Astrocyte (in vitro differentiated cells and primary cell): ENCODE measurements at regions not wholly inside any gene's neighbourhood (a gene's known extent, or its start where the extent isn't known, plus 50 kb on each side); places are given as distances from the start of the nearest gene placed in this dataset.

Experiments
- CTCF ChIP-seq: IDR thresholded peaks from 2 replicates; pipeline ENCODE4 v1.5.1; 2011; ENCODE audit warnings: low read depth, mild to moderate bottlenecking, inconsistent platforms, low read length, moderate library complexity; ENCODE audit not compliant: insufficient read depth
- EZH2 ChIP-seq: IDR thresholded peaks from 2 replicates; pipeline ENCODE4 v1.6.1; 2012; ENCODE audit warnings: mild to moderate bottlenecking, low read length, inconsistent platforms; ENCODE audit not compliant: insufficient read depth

DNA sequence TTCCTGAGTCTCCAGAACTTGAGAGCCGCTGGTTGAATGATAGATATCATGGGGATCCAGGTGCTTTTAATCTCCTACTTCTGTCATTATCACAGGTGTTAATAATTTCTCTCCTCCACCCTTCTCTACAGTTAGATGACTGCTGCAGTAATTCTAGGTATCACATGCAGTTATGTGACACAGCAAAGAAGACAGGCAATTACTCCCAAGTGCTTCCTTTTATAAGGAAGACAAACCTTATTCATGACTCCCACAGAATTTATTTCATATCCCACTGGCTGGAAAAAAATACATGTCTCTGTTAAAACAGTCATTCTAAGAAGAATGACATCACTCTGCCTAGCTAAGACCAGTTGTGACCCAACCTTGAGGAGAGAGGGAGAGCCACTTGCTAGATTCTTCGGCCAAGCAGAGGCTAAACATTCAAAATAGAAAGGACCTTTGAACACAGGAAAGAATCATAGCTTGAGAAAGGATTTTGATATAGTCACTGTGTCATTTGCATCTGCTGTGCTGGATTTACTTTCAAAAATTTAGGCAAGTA lies 500.6 kb downstream of the SI start:
- no peak for TF ChIP-seq CTCF
- TF ChIP-seq EZH2: no peak
